Progenitor cell of endocrine pancreas (in vitro differentiated cells): ENCODE measurements at regions not wholly inside any gene's neighbourhood (a gene's known extent, or its start where the extent isn't known, plus 50 kb on each side); places are given as distances from the start of the nearest gene placed in this dataset.

Experiments
- DNase-seq: peaks from one replicate; pipeline ENCODE4 v3.0.0; 2021; ENCODE audit warnings: low spot score; ENCODE audit not compliant: unreplicated experiment
- H3K27ac Mint-ChIP-seq: 2 replicates; pipeline ENCODE4 v1.8.0; 2021; ENCODE audit warnings: mild to moderate bottlenecking, moderate library complexity, mixed read lengths
- H3K27me3 Mint-ChIP-seq: 2 replicates; pipeline ENCODE4 v1.8.0; 2021; ENCODE audit warnings: mixed read lengths
- H3K36me3 Mint-ChIP-seq: 2 replicates; pipeline ENCODE4 v1.8.0; 2022; ENCODE audit warnings: mixed read lengths; ENCODE audit not compliant: insufficient read depth
- H3K4me1 Mint-ChIP-seq: 2 replicates; pipeline ENCODE4 v1.8.0; 2021; ENCODE audit warnings: low read depth, mixed read lengths
- H3K4me3 Mint-ChIP-seq: 2 replicates; pipeline ENCODE4 v1.8.0; 2021; ENCODE audit warnings: low read depth, mild to moderate bottlenecking, moderate library complexity, mixed read lengths
- H3K9me3 Mint-ChIP-seq: 2 replicates; pipeline ENCODE4 v1.8.0; 2021; ENCODE audit warnings: low read depth, mixed read lengths
- TF ChIP-seq, protein P1 (sequence below): fragments of 200-600 bp; sonication (generic); IDR thresholded peaks from one replicate; pipeline ENCODE4 v1.5.0; 2021; ENCODE audit warnings: antibody characterized with exemption, mild to moderate bottlenecking; ENCODE audit not compliant: unreplicated experiment

DNA sequence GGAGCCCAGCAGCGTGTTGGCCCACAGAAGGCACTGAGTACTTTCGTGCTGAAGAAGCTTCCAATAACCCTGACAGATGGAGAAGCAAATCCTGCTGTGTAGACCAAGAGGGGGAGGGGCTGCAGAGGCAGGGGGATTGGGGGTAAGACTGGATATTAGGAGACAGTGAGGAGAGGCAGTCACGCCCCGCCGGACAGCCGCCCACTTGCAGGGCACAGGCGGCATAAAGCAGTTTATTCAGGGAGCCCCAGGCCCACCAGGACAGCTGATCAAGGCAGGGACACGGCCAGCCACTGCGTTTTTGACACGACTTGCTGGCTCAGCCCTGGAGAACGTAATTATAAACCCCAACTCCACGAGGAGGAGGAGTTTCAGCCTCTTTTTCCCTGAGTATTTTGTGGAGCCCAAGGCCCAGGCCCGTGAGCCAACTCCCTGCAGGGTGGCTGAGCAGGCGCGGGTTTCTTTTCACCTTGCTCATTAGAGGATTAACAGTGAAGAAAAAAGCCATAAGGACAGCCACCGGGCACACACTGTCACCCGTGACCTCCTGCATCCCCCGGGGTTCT, 177.9 kb downstream of the TFAP2C start:
- peaks cover 16% of the 10 kb centered on the region for H3K4me1 Mint-ChIP-seq
- H3K36me3 Mint-ChIP-seq, result no peaks in the 10 kb centered on the region
- H3K9me3 Mint-ChIP-seq, result no peaks in the 10 kb centered on the region
- DNase-seq, result no peak
- TF ChIP-seq, protein P1, sequence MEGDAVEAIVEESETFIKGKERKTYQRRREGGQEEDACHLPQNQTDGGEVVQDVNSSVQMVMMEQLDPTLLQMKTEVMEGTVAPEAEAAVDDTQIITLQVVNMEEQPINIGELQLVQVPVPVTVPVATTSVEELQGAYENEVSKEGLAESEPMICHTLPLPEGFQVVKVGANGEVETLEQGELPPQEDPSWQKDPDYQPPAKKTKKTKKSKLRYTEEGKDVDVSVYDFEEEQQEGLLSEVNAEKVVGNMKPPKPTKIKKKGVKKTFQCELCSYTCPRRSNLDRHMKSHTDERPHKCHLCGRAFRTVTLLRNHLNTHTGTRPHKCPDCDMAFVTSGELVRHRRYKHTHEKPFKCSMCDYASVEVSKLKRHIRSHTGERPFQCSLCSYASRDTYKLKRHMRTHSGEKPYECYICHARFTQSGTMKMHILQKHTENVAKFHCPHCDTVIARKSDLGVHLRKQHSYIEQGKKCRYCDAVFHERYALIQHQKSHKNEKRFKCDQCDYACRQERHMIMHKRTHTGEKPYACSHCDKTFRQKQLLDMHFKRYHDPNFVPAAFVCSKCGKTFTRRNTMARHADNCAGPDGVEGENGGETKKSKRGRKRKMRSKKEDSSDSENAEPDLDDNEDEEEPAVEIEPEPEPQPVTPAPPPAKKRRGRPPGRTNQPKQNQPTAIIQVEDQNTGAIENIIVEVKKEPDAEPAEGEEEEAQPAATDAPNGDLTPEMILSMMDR, result no peak
- peaks cover 29% of the 10 kb centered on the region for H3K27me3 Mint-ChIP-seq
- H3K27ac Mint-ChIP-seq, result no peak overlapping the region
- H3K4me3 Mint-ChIP-seq, result no peak overlapping the region

DNA sequence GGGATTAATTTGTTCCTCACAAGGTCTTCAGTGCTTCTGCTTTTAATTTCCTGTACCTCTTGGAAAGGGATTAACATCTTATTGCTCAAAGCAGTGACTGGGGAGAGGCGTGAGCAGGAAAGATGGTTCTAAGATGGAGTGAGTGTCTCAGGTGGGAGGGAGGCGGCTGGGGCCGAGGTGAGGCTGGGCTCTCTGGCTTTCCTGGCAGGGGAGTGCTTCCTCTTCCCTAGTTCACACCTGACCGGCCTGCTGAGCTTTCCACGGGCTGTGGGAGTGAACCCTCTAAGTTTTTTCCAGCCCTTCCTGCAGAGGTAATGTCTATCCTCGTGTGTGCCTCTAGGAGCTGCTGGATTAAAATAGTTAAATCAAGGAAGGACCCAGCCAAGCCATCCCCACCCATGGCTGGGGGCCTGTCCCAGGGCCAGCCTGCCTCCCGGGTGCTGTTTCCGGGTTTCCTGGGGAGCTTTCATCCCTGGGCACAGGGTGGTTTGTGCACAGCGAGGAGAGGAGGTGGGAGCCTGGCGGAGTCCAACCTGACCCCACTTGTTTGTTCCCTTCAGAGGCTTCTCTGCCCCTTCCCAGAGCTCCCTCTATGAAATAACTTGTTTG, 179.1 kb downstream of the TFAP2C start:
- H3K27ac Mint-ChIP-seq, result no peak overlapping the region
- H3K9me3 Mint-ChIP-seq, result no peaks in the 10 kb centered on the region
- peaks cover 11% of the 10 kb centered on the region for H3K4me1 Mint-ChIP-seq
- no peak for DNase-seq
- TF ChIP-seq, protein P1, result no peak
- no peak overlapping the region for H3K4me3 Mint-ChIP-seq
- H3K36me3 Mint-ChIP-seq, result no peaks in the 10 kb centered on the region
- peaks cover 24% of the 10 kb centered on the region for H3K27me3 Mint-ChIP-seq

DNA sequence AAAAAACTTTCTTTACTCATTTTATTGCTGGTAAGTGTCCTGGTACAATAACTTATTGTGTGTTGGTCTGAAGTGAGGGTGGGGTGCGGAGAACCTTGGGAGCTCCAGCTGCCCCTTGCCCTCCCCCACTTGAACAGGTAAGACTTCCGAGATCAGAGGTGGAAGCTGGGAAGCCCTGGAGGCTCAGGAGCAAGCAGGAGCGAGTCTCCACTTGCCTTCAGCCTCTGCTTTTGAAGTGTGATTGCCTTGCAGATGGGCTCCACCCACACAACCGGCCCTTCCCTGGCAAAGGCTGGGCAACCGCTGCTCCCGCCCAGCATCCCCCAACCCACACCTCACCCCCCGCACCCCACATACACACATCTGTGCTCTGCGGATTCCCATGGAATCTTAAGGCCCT, 179.6 kb downstream of the TFAP2C start:
- H3K36me3 Mint-ChIP-seq, result no peaks in the 10 kb centered on the region
- no peaks in the 10 kb centered on the region for H3K9me3 Mint-ChIP-seq
- H3K4me3 Mint-ChIP-seq, result no peak overlapping the region
- TF ChIP-seq, protein P1, result no peak
- H3K27ac Mint-ChIP-seq, result no peak overlapping the region
- no peak for DNase-seq
- peaks cover 11% of the 10 kb centered on the region for H3K4me1 Mint-ChIP-seq
- H3K27me3 Mint-ChIP-seq, result peaks cover 24% of the 10 kb centered on the region

DNA sequence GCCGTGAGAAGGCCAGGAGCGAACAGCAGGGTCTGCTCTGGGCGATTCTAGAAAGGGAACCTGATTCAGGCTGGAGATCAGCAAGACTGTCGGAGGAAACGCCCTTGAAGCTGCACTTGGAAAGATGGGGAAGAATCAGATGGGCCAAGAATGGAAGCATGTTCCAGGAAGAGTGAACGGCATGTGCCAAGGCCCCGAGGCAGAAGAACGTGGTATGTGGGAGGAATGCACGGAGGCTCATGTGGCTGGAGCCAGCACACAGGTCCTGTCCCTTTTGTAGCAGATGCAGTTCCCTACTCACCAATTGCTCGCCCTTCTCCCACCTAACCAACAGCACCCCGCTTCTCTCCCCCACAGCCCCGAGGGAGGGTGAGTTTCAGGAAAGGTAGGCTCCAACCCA, 180.6 kb downstream of the TFAP2C start:
- peaks cover 26% of the 10 kb centered on the region for H3K27me3 Mint-ChIP-seq
- H3K27ac Mint-ChIP-seq, result no peak overlapping the region
- TF ChIP-seq, protein P1, result no peak
- no peak overlapping the region for H3K4me3 Mint-ChIP-seq
- no peak for DNase-seq
- H3K36me3 Mint-ChIP-seq, result no peaks in the 10 kb centered on the region
- H3K9me3 Mint-ChIP-seq, result no peaks in the 10 kb centered on the region
- peaks cover 11% of the 10 kb centered on the region for H3K4me1 Mint-ChIP-seq

DNA sequence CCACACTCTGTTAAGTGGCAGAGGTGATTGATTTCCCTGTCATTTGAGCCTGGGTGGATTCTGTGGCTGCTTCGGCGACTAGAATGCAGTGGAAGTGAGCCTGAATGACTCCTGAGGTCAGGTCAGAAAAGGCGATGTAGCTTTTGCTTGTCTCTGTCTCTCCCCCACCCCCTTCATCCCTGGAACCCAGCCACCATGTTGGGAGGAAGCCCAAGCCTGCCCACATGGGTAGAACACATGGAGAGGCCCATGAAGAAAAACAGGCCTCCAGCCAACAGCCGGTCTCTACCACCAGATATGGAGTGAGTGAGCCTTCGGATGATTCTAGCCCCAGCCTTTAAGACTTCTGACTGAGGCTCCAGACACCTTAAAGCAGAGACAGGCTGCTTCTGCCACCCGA, 181.0 kb downstream of the TFAP2C start:
- Mint-ChIP-seq H3K36me3 (no peaks in the 10 kb centered on the region), H3K27ac (no peak overlapping the region), H3K4me1 (peaks cover 11% of the 10 kb centered on the region), H3K4me3 (no peak overlapping the region), H3K9me3 (no peaks in the 10 kb centered on the region), H3K27me3 (peaks cover 28% of the 10 kb centered on the region)
- DNase-seq, result no peak
- TF ChIP-seq, protein P1, result no peak
